NB4 (cell line): ENCODE measurements at regions not wholly inside any gene's neighbourhood (a gene's known extent, or its start where the extent isn't known, plus 50 kb on each side); places are given as distances from the start of the nearest gene placed in this dataset.

Experiments used
- CTCF ChIP-seq: IDR thresholded peaks from one replicate; pipeline ENCODE4 v1.5.1; 2012; ENCODE audit warnings: low read depth, low read length
- MAX ChIP-seq: IDR thresholded peaks from 2 replicates; pipeline ENCODE4 v1.6.1; 2011; ENCODE audit warnings: low read depth, low read length
- MYC ChIP-seq: IDR thresholded peaks from 2 replicates; pipeline ENCODE4 v1.6.1; 2011; ENCODE audit warnings: low read depth, low read length
- POLR2A ChIP-seq: IDR thresholded peaks from 2 replicates; pipeline ENCODE4 v1.6.1; 2011; ENCODE audit warnings: mild to moderate bottlenecking; ENCODE audit not compliant: insufficient read length; ENCODE audit errors: extremely low read depth

GRCh38 chr2:226121046-226121738 is 678.4 kb downstream of the IRS1 start:
- no peak for TF ChIP-seq MAX
- TF ChIP-seq CTCF: no peak
- no peak for TF ChIP-seq POLR2A
- TF ChIP-seq MYC: no peak
